Osteocyte (in vitro differentiated cells): ENCODE measurements at regions not wholly inside any gene's neighbourhood (a gene's known extent, or its start where the extent isn't known, plus 50 kb on each side); places are given as distances from the start of the nearest gene placed in this dataset.

Source experiments
- DNase-seq: peaks from one replicate; pipeline ENCODE4 v3.0.0; 2021; ENCODE audit warnings: mixed read lengths; ENCODE audit not compliant: unreplicated experiment; ENCODE audit errors: extremely low spot score
- H3K27ac Mint-ChIP-seq: one replicate; pipeline ENCODE4 v1.8.0; 2021; ENCODE audit warnings: mild to moderate bottlenecking, mixed read lengths; ENCODE audit not compliant: unreplicated experiment
- H3K27me3 Mint-ChIP-seq: one replicate; pipeline ENCODE4 v1.8.0; 2021; ENCODE audit warnings: mixed read lengths; ENCODE audit not compliant: unreplicated experiment
- H3K36me3 Mint-ChIP-seq: one replicate; pipeline ENCODE4 v1.8.0; 2021; ENCODE audit warnings: mixed read lengths; ENCODE audit not compliant: unreplicated experiment
- H3K4me1 Mint-ChIP-seq: one replicate; pipeline ENCODE4 v1.8.0; 2021; ENCODE audit warnings: mixed read lengths; ENCODE audit not compliant: unreplicated experiment
- H3K4me3 Mint-ChIP-seq: one replicate; pipeline ENCODE4 v1.8.0; 2021; ENCODE audit warnings: mild to moderate bottlenecking, moderate library complexity, mixed read lengths; ENCODE audit not compliant: unreplicated experiment
- H3K9me3 Mint-ChIP-seq: one replicate; pipeline ENCODE4 v1.8.0; 2021; ENCODE audit warnings: mixed read lengths; ENCODE audit not compliant: unreplicated experiment
- TF ChIP-seq, protein P1 (sequence below): fragments of 200-600 bp; sonication (generic); IDR thresholded peaks from 2 replicates; pipeline ENCODE4 v1.5.0; 2021; ENCODE audit warnings: antibody characterized with exemption, mild to moderate bottlenecking, moderate library complexity

DNA sequence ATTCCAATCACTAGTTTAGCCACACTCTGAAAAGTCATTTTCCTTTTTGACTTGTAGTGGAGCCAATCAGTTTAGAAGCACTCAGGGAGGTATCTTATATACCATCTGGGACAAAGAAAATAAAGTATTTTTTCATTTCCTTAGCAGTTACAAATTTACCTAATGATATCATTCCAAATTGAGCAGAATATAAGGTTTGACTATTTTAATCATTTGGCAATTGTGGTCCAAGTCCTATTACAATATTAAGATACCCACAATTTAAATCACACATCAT is 170.6 kb downstream of the LTN1 start:
- Mint-ChIP-seq H3K9me3 (peaks cover 3% of the 10 kb centered on the region), H3K4me1 (peaks cover 26% of the 10 kb centered on the region), H3K4me3 (no peak overlapping the region), H3K27ac (no peak overlapping the region), H3K27me3 (no peaks in the 10 kb centered on the region), H3K36me3 (no peaks in the 10 kb centered on the region)
- TF ChIP-seq, protein P1, sequence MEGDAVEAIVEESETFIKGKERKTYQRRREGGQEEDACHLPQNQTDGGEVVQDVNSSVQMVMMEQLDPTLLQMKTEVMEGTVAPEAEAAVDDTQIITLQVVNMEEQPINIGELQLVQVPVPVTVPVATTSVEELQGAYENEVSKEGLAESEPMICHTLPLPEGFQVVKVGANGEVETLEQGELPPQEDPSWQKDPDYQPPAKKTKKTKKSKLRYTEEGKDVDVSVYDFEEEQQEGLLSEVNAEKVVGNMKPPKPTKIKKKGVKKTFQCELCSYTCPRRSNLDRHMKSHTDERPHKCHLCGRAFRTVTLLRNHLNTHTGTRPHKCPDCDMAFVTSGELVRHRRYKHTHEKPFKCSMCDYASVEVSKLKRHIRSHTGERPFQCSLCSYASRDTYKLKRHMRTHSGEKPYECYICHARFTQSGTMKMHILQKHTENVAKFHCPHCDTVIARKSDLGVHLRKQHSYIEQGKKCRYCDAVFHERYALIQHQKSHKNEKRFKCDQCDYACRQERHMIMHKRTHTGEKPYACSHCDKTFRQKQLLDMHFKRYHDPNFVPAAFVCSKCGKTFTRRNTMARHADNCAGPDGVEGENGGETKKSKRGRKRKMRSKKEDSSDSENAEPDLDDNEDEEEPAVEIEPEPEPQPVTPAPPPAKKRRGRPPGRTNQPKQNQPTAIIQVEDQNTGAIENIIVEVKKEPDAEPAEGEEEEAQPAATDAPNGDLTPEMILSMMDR, result no peak
- no peak for DNase-seq

DNA sequence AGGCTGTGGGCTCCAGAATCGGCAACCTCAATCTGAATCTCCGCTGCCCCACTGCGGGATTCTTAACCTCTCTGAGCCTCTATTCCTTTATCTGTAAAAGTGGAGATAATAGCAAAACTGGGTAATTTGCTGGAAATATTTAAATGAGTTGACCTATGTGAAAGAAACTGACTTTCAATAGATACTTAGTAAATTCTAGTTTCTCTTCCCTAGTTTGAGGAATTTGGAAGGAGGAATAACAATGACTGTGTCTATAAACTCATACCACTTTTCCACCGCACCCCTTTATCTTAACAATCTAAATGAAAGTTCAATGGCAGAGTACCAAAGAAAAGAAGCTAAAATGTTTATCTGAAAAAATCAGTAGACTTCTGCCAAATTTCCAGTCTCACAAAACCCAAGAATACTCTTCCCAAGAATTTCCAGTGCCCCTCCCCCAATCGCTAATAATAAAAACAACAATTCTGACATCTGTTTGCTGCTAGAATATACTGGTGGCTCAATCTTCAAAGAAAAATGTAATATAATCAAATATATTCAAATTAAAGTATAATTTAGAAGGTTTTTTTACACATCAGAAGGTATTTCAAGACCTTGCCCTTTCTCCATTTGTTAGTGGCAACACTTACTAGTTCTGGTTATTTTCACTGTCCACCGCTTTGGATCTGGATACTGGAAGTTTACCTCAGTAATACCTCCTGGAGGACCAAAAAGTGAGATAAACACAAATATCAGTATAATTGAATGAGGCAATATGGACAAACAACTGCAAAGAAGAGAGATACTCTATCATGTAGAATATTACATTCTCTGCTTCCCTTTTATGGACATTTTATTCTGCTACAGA is 171.2 kb downstream of the LTN1 start:
- Mint-ChIP-seq H3K36me3 (no peaks in the 10 kb centered on the region), H3K27me3 (no peaks in the 10 kb centered on the region)
- no peak for DNase-seq

DNA sequence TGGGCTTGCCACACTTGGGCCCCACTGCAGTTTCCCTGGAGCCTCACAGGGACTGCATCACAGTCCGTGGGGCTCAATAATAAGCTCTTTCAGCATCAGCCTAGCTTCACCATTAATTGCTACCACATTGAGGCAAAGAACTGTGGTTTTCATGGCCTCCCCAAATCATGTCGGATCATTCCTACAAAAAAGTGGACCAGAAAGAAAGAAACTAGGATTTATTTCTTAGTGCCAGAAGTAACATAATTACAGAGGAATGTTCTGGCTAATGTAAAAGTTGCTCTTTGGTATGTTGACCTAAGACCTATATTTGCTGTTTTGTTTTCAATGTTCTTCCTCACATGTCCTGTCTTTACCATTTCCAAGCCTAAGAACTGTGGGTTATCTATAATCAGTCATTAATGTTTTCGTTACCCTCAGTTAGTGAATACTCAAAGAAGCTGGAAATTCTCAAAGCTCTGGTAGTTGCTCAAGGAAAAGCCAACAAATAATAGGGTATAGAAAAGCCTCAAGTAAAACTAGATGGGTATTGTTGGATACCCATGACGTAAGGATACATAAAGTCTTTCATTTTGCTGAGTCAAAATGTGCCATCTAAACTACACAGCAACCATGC is 173.9 kb downstream of the LTN1 start:
- Mint-ChIP-seq H3K36me3 (no peaks in the 10 kb centered on the region), H3K4me1 (peaks cover 26% of the 10 kb centered on the region), H3K9me3 (peaks cover 3% of the 10 kb centered on the region), H3K4me3 (no peak overlapping the region), H3K27me3 (no peaks in the 10 kb centered on the region), H3K27ac (peak overlapping the region; percentile 40)
- DNase-seq, result no peak
- TF ChIP-seq, protein P1, result no peak

More for the DNA sequence above, 171.2 kb downstream of the LTN1 start:
- Mint-ChIP-seq H3K4me3 (no peak overlapping the region), H3K4me1 (peaks cover 26% of the 10 kb centered on the region), H3K9me3 (peaks cover 3% of the 10 kb centered on the region), H3K27ac (no peak overlapping the region)
- TF ChIP-seq, protein P1, result no peak

DNA sequence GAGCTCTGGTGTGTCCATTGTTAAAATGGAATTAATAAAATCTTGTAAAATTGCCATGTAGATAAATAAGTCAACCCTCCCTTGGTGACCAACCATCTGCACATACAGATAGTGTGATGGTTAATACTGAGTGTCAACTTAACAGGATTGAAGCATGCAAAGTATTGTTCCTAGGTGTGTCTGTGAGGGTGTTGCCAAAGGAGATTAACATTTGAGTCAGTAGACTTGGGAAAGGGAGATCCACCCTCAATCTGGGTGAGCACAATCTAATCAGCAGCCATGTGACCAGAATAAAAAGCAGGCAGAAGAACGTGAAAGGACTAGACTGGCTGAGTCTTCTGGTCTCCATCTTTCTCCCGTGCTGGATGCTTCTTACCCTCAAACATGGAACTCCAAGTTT is 174.8 kb downstream of the LTN1 start:
- Mint-ChIP-seq H3K9me3 (peaks cover 3% of the 10 kb centered on the region), H3K36me3 (no peaks in the 10 kb centered on the region), H3K4me3 (no peak overlapping the region), H3K27me3 (no peaks in the 10 kb centered on the region), H3K4me1 (peaks cover 21% of the 10 kb centered on the region), H3K27ac (no peak overlapping the region)
- TF ChIP-seq, protein P1, result no peak
- no peak for DNase-seq

DNA sequence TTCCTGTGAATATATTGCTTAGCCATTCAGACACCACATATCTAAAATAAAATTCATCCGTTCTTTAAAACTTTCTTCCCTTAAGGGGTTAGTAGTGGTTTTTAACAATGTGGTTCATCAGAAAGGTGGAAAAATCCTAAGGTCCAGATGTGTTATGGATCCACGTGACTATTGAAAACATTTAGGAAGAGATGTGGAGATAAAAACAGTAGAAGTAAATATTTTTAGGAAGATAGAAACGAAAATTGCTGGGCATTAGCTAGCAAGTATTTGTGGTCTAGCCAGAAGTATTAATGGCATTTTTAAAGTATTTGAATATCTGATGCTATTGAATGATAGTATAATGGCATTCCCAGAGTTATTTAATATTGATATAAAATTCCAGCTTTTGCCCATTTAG is 180.8 kb downstream of the LTN1 start:
- no peak overlapping the region for H3K27ac Mint-ChIP-seq
- DNase-seq, result no peak
- H3K36me3 Mint-ChIP-seq, result peaks cover 2% of the 10 kb centered on the region

More for the DNA sequence above, 180.8 kb downstream of the LTN1 start:
- Mint-ChIP-seq H3K27me3 (no peaks in the 10 kb centered on the region), H3K4me1 (no peaks in the 10 kb centered on the region), H3K4me3 (no peak overlapping the region), H3K9me3 (peaks cover 11% of the 10 kb centered on the region)
- TF ChIP-seq, protein P1, result no peak
